ENCODE measurements at regions not wholly inside any gene's neighbourhood (a gene's known extent, or its start where the extent isn't known, plus 50 kb on each side); places are given as distances from the start of the nearest gene placed in this dataset.

DNA sequence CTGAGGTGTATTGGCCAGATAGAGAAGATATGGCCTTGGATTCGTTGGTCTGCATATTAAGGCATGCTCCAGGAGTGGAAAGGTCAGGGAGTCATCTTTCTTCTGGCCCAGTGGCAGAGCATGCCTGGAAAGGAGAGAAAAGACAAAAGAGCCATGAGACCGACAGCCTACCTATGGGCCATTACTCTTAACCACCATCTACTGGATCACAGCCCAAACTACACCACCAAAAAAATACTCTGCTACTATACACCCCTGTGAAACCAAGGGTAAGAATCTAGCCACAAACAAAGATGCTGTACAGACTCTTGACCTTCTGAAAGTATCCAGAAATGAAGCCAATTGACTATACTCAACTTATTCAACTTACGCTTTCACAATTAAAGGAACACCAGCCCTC, 96.1 kb upstream of the PLSCR5 start:
- TF ChIP-seq, protein P1, sequence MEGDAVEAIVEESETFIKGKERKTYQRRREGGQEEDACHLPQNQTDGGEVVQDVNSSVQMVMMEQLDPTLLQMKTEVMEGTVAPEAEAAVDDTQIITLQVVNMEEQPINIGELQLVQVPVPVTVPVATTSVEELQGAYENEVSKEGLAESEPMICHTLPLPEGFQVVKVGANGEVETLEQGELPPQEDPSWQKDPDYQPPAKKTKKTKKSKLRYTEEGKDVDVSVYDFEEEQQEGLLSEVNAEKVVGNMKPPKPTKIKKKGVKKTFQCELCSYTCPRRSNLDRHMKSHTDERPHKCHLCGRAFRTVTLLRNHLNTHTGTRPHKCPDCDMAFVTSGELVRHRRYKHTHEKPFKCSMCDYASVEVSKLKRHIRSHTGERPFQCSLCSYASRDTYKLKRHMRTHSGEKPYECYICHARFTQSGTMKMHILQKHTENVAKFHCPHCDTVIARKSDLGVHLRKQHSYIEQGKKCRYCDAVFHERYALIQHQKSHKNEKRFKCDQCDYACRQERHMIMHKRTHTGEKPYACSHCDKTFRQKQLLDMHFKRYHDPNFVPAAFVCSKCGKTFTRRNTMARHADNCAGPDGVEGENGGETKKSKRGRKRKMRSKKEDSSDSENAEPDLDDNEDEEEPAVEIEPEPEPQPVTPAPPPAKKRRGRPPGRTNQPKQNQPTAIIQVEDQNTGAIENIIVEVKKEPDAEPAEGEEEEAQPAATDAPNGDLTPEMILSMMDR (conservative IDR thresholded peaks at IDR 0.05; ENCODE audit: low read depth, low read length), result no peak
- TF ChIP-seq CEBPB (IDR thresholded peaks at IDR 0.05; ENCODE audit: low read depth, low read length), result no peak
